GM12878 (cell line): ENCODE measurements at regions not wholly inside any gene's neighbourhood (a gene's known extent, or its start where the extent isn't known, plus 50 kb on each side); places are given as distances from the start of the nearest gene placed in this dataset.
A peak's percentile ranks its signal among the peaks of the same experiment; 100 is the strongest.

ENCODE experiments used
- BCL11A ChIP-seq: IDR thresholded peaks from 2 replicates; pipeline ENCODE4 v1.6.1; 2011; ENCODE audit warnings: low read depth, low read length
- BRCA1 ChIP-seq: IDR thresholded peaks from 2 replicates; pipeline ENCODE4 v1.6.1; 2011; ENCODE audit warnings: low read depth, low read length, improper control_type of control experiment
- MAX ChIP-seq: IDR thresholded peaks from 2 replicates; pipeline ENCODE4 v1.6.1; 2012; ENCODE audit warnings: low read depth, low read length, improper control_type of control experiment
- MYC ChIP-seq: IDR thresholded peaks from 2 replicates; pipeline ENCODE4 v1.6.1; 2011; ENCODE audit warnings: mild to moderate bottlenecking, low read length, moderate library complexity, inconsistent platforms; ENCODE audit not compliant: insufficient read depth, insufficient replicate concordance, insufficient read length, severe bottlenecking
- NFYA ChIP-seq: IDR thresholded peaks from 2 replicates; pipeline ENCODE4 v1.6.1; 2011; ENCODE audit warnings: low read depth, mild to moderate bottlenecking, low read length, improper control_type of control experiment, borderline replicate concordance
- NRF1 ChIP-seq: conservative IDR thresholded peaks from 2 replicates; pipeline ENCODE4 v1.6.1; 2011; ENCODE audit warnings: mild to moderate bottlenecking, low read depth, low read length, improper control_type of control experiment
- PKNOX1 ChIP-seq: fragments of 450-650 bp; IDR thresholded peaks from 2 replicates; pipeline ENCODE4 v1.6.1; 2016; ENCODE audit warnings: mild to moderate bottlenecking
- POU2F2 ChIP-seq: IDR thresholded peaks from 3 replicates; pipeline ENCODE4 v1.6.1; 2011; ENCODE audit warnings: low read depth, mild to moderate bottlenecking, low read length, borderline replicate concordance
- RAD21 ChIP-seq: IDR thresholded peaks from 2 replicates; pipeline ENCODE4 v1.6.1; 2011; ENCODE audit warnings: mild to moderate bottlenecking, low read depth, low read length, moderate library complexity; ENCODE audit not compliant: insufficient read depth
- TCF7 ChIP-seq: IDR thresholded peaks from 2 replicates; pipeline ENCODE4 v1.6.1; 2014; ENCODE audit warnings: antibody characterized with exemption, borderline replicate concordance
- ZBTB11 ChIP-seq: fragments of 450-650 bp; formaldehyde crosslinking; IDR thresholded peaks from 2 replicates; pipeline ENCODE4 v1.5.0; 2022; ENCODE audit warnings: mild to moderate bottlenecking, missing genetic modification characterization
- ZBTB4 ChIP-seq: fragments of 450-650 bp; formaldehyde crosslinking; IDR thresholded peaks from 2 replicates; pipeline ENCODE4 v1.4.0; 2022; ENCODE audit warnings: mild to moderate bottlenecking, moderate library complexity

- TF ChIP-seq MAX (0 out of 2 replicates have a peak, but pooled peaks have one; percentile 18), NRF1 (no peak), NFYA (no peak), MYC (peak; percentile 48), PKNOX1 (no peak), TCF7 (peak; percentile 39), BCL11A (0 out of 2 replicates have a peak, but pooled peaks have one; percentile 37), BRCA1 (no peak), ZBTB4 (no peak), RAD21 (no peak), POU2F2 (peak; percentile 94; the same call in 1 of the 3 replicates), ZBTB11 (CRISPR knock-in tag) (no peak)
Measured at GRCh38 chrX:65926095-65927019, 113.5 kb downstream of the VSIG4 start (continued).
